Tibial nerve (tissue), 3 donors: ENCODE measurements at regions not wholly inside any gene's neighbourhood (a gene's known extent, or its start where the extent isn't known, plus 50 kb on each side); places are given as distances from the start of the nearest gene placed in this dataset.

Experiments
- CTCF ChIP-seq, 5 experiments: fragments of 200-600 bp in 3 of 5; fragments of 450-650 bp in 2 of 5; sonication (generic) in 3 of 5; IDR thresholded peaks; one replicate each; pipeline ENCODE4 v1.5.1; 2016 to 2019; ENCODE audit warnings: antibody characterized with exemption in 5 of 5, mild to moderate bottlenecking in 3 of 5, moderate library complexity in 2 of 5
- POLR2A ChIP-seq, 2 donors: fragments of 450-650 bp; IDR thresholded peaks; one replicate each; pipeline ENCODE4 v1.6.1; 2017; ENCODE audit warnings: antibody characterized with exemption in 2 of 2, mild to moderate bottlenecking in 2 of 2, moderate library complexity in 2 of 2

- TF ChIP-seq CTCF (IDR thresholded peaks at IDR 0.05) = no peak
- TF ChIP-seq POLR2A (IDR thresholded peaks at IDR 0.05) = no peak
Measured at GRCh38 chr11:134942681-134943080, 530.6 kb upstream of the B3GAT1 start.
